ENCODE measurements at regions not wholly inside any gene's neighbourhood (a gene's known extent, or its start where the extent isn't known, plus 50 kb on each side); places are given as distances from the start of the nearest gene placed in this dataset.

DNA sequence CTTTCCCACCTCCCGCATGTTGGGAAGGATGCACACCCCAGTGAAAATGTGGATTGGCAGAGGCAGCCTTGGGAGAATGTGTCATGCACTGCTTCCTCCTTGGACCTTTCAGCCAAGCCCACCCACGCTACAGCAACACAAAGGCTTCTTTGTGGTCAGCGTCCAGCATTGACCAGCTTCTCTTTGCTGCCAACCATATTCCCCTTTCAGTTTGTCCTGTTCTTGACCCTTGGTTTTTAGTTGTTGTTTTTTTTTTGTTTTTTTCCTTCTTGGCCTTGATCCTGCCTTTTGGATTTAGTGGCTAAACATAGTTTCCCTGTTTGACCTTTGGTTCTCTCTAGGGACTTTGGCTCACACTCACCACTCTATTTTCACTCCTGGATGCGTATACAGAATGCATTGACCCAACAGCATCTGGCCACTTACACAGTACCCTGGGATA is 573.6 kb downstream of the INSC start:
- Histone ChIP-seq H3K36me3 (ENCODE audit: insufficient read depth, low read length) (no peaks in the 10 kb centered on the region), H3K9me3 (ENCODE audit: low read length) (no peaks in the 10 kb centered on the region), H3K79me2 (ENCODE audit: low read length) (no peaks in the 10 kb centered on the region), H3K9me2 (replicated peaks; ENCODE audit: insufficient read depth, low read length) (no peaks in the 10 kb centered on the region), H3K4me1 (ENCODE audit: low read length) (no peaks in the 10 kb centered on the region), H3K27me3 (ENCODE audit: low read length) (no peaks in the 10 kb centered on the region), H3K4me2 (ENCODE audit: low read depth, low read length, poor library complexity, severe bottlenecking) (no peak overlapping the region), H4K20me1 (ENCODE audit: insufficient read depth, low read depth, low read length) (no peaks in the 10 kb centered on the region), H3K9ac (ENCODE audit: low read length) (no peak overlapping the region), H2AFZ (ENCODE audit: low read length) (no peak overlapping the region), H3K27ac (ENCODE audit: low read length) (no peak overlapping the region), H3K4me3 (ENCODE audit: low read length) (no peak overlapping the region)
- DNase-seq = no peak

DNA sequence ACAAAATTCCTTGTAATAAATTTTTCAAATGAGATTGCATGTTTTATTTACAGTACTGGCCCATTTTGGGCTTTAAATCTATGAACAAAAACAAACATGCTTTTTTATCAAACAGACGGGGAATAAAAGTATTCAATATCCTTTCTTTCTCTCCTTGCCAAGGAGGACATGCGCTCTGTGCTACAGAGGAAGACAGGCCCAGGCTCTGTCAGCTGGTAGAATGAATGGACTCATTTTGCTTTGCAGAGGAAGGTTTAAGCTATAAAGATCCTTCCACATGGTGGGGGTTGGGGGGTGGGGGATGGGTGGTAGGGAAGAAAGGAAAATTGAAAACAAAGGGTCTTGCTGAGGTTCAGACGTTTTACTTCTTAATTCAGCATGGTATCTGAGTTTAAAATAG is 575.6 kb downstream of the INSC start:
- Histone ChIP-seq H3K4me1 (ENCODE audit: low read length) (no peaks in the 10 kb centered on the region), H3K4me3 (ENCODE audit: low read length) (no peak overlapping the region), H3K9me3 (ENCODE audit: low read length) (no peaks in the 10 kb centered on the region), H3K27ac (ENCODE audit: low read length) (no peak overlapping the region), H3K79me2 (ENCODE audit: low read length) (no peaks in the 10 kb centered on the region), H3K36me3 (ENCODE audit: insufficient read depth, low read length) (no peaks in the 10 kb centered on the region), H2AFZ (ENCODE audit: low read length) (no peak overlapping the region), H3K27me3 (ENCODE audit: low read length) (no peaks in the 10 kb centered on the region), H3K9ac (ENCODE audit: low read length) (no peak overlapping the region), H3K9me2 (replicated peaks; ENCODE audit: insufficient read depth, low read length) (no peaks in the 10 kb centered on the region), H3K4me2 (ENCODE audit: low read depth, low read length, poor library complexity, severe bottlenecking) (no peak overlapping the region), H4K20me1 (ENCODE audit: insufficient read depth, low read depth, low read length) (no peaks in the 10 kb centered on the region)
- DNase-seq = no peak

DNA sequence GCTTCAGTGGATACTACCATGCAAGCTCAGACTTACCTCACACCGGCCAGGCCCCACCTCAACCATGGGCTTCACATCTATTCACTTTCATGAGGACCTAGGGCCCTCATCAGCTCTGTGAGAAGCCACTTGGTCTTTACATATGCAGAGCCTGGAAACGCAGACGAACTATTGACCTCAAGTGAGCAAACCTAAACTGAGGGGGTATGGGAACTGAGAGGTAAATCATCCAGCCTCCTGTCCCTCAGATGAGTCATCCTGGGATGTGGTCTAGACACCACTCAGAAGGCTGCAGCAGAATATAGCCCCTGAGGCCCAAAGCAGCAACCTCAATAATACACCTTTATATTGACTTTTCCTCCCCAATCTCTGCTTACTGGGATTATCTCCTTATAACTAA is 578.0 kb downstream of the INSC start:
- H3K79me2 ChIP-seq (ENCODE audit: low read length) = no peaks in the 10 kb centered on the region
- no peaks in the 10 kb centered on the region for H4K20me1 ChIP-seq (ENCODE audit: insufficient read depth, low read depth, low read length)
- DNase-seq = no peak
- H3K4me2 ChIP-seq (ENCODE audit: low read depth, low read length, poor library complexity, severe bottlenecking) = no peak overlapping the region
- H3K27me3 ChIP-seq (ENCODE audit: low read length) = no peaks in the 10 kb centered on the region
- H2AFZ ChIP-seq (ENCODE audit: low read length) = no peak overlapping the region
- H3K9me2 ChIP-seq (replicated peaks; ENCODE audit: insufficient read depth, low read length) = no peaks in the 10 kb centered on the region
- no peak overlapping the region for H3K27ac ChIP-seq (ENCODE audit: low read length)
- H3K9ac ChIP-seq (ENCODE audit: low read length) = no peak overlapping the region
- no peaks in the 10 kb centered on the region for H3K36me3 ChIP-seq (ENCODE audit: insufficient read depth, low read length)
- no peaks in the 10 kb centered on the region for H3K9me3 ChIP-seq (ENCODE audit: low read length)
- no peaks in the 10 kb centered on the region for H3K4me1 ChIP-seq (ENCODE audit: low read length)
- no peak overlapping the region for H3K4me3 ChIP-seq (ENCODE audit: low read length)

DNA sequence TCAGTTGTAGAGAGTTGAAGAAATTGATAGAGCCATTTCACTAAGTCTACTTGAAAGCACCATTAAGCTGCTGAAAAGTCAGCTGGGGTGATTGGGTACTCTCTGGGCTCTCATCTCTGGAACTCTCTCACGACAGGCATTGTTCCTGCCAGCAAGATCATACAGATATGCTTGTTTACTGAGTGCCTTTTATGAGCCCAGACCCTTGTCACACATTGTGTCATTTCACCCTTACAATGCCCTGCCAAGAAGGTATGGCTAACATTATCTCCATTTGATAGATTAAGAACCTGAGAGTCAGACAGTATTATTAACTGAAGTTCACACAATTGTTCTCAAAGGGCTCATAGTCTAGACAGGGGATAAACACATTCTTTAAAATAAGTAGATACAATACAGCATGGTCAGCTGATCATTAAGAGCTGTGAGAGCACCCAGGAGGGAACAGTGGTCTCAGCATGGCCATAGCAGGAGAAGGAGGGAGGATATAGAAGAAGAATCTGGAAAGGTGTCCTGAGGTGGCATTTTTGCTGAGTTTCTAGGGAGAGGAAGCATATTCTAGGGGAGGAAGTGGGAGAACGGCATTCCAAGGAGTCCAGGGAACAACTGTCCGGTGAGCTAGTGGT is 580.5 kb downstream of the INSC start:
- no peak overlapping the region for H3K27ac ChIP-seq (ENCODE audit: low read length)
- H3K36me3 ChIP-seq (ENCODE audit: insufficient read depth, low read length) = no peaks in the 10 kb centered on the region
- no peak overlapping the region for H2AFZ ChIP-seq (ENCODE audit: low read length)
- H3K9me3 ChIP-seq (ENCODE audit: low read length) = no peaks in the 10 kb centered on the region
- no peaks in the 10 kb centered on the region for H3K79me2 ChIP-seq (ENCODE audit: low read length)
- H3K27me3 ChIP-seq (ENCODE audit: low read length) = no peaks in the 10 kb centered on the region
- H4K20me1 ChIP-seq (ENCODE audit: insufficient read depth, low read depth, low read length) = no peaks in the 10 kb centered on the region
- H3K9ac ChIP-seq (ENCODE audit: low read length) = no peak overlapping the region
- no peaks in the 10 kb centered on the region for H3K4me1 ChIP-seq (ENCODE audit: low read length)
- no peak overlapping the region for H3K4me3 ChIP-seq (ENCODE audit: low read length)
- H3K4me2 ChIP-seq (ENCODE audit: low read depth, low read length, poor library complexity, severe bottlenecking) = no peak overlapping the region
- no peaks in the 10 kb centered on the region for H3K9me2 ChIP-seq (replicated peaks; ENCODE audit: insufficient read depth, low read length)
- no peak for DNase-seq

DNA sequence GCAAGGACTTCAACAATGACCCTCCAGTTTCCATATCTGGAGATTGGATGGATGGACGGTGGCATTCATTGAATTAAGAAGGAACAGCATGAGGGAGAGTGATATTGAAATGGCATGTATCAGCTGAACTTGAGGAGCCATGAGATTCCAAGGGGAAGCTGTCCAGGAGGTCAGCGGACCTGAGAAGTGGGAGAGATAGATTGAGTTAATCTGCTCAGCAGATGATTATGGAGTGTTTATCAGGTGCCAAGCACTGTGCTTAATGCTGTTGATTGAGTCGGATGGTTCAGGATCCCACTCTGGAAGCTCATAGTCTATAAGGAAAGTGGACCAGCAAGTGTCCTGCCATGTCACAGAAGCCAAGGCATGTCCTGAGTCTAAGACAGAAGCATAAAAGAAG is 581.3 kb downstream of the INSC start:
- no peaks in the 10 kb centered on the region for H3K36me3 ChIP-seq (ENCODE audit: insufficient read depth, low read length)
- H3K9ac ChIP-seq (ENCODE audit: low read length) = no peak overlapping the region
- H3K79me2 ChIP-seq (ENCODE audit: low read length) = no peaks in the 10 kb centered on the region
- H3K4me3 ChIP-seq (ENCODE audit: low read length) = no peak overlapping the region
- H2AFZ ChIP-seq (ENCODE audit: low read length) = no peak overlapping the region
- no peak overlapping the region for H3K4me2 ChIP-seq (ENCODE audit: low read depth, low read length, poor library complexity, severe bottlenecking)
- no peaks in the 10 kb centered on the region for H3K9me3 ChIP-seq (ENCODE audit: low read length)
- H3K4me1 ChIP-seq (ENCODE audit: low read length) = no peaks in the 10 kb centered on the region
- no peaks in the 10 kb centered on the region for H4K20me1 ChIP-seq (ENCODE audit: insufficient read depth, low read depth, low read length)
- no peaks in the 10 kb centered on the region for H3K9me2 ChIP-seq (replicated peaks; ENCODE audit: insufficient read depth, low read length)
- no peak overlapping the region for H3K27ac ChIP-seq (ENCODE audit: low read length)
- no peaks in the 10 kb centered on the region for H3K27me3 ChIP-seq (ENCODE audit: low read length)
- DNase-seq = no peak

DNA sequence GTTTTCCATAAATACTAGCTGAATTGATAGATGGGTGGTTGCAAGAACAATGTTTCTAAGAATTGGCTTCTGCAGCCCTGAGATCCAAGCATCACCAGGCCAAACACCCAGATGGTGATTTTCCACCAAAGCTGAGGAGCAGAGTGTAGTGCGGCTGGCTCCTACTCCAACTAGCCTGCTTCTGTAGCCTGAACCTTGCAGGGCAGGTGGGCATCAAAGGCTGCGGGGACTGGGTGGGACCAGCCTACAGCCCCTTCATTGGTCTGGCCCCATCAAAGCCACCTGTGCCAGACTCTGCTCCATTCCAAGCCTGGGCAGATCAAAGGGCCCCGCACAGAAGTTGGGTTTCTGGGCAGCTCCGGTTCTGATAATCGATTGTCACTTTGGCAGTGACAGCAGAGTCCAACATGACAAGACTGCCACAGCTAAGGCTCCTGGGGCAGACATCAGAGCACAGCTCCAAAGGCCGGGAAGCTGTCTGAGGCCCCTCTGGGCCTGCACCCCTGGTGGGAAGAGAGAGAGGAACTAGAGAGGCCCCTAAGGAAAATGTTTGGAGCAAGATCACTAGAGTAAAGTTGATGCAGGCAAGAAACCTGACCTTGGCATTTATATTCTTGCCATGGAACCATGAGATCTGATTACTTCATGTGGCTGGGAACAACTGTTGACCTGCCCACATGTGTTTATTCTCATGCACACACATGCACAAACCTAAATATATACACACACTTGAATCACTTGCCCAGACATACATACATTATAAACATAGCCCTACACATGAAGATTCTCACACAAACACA is 582.9 kb downstream of the INSC start:
- H3K9me3 ChIP-seq (ENCODE audit: low read length) = no peaks in the 10 kb centered on the region
- no peaks in the 10 kb centered on the region for H3K79me2 ChIP-seq (ENCODE audit: low read length)
- no peaks in the 10 kb centered on the region for H3K36me3 ChIP-seq (ENCODE audit: insufficient read depth, low read length)
- H3K9me2 ChIP-seq (replicated peaks; ENCODE audit: insufficient read depth, low read length) = no peaks in the 10 kb centered on the region
- H3K4me1 ChIP-seq (ENCODE audit: low read length) = no peaks in the 10 kb centered on the region
- DNase-seq = no peak
- no peak overlapping the region for H3K9ac ChIP-seq (ENCODE audit: low read length)
- no peak overlapping the region for H2AFZ ChIP-seq (ENCODE audit: low read length)
- H3K4me3 ChIP-seq (ENCODE audit: low read length) = no peak overlapping the region
- H3K27ac ChIP-seq (ENCODE audit: low read length) = no peak overlapping the region
- H3K27me3 ChIP-seq (ENCODE audit: low read length) = no peaks in the 10 kb centered on the region
- H3K4me2 ChIP-seq (ENCODE audit: low read depth, low read length, poor library complexity, severe bottlenecking) = no peak overlapping the region
- H4K20me1 ChIP-seq (ENCODE audit: insufficient read depth, low read depth, low read length) = no peaks in the 10 kb centered on the region

DNA sequence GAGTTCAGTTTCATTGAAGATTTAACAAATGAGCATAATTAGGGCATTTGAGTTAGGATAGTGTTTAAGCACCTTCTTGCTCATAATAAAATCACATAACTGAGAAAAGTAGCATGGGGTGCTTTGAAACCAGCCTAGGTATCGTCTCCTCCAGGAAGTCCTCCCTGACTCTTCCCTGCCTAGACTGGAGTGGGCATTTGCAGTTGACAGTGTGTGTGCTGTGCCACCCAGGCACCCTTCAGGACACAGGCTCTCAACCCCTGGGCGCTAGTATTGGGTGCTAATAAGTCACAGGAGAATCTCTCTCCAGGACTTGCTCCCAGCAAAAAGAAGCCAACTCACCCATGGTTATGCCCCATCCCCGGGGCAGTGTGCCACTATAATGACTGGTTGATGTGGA is 584.1 kb downstream of the INSC start:
- Histone ChIP-seq H3K4me2 (ENCODE audit: low read depth, low read length, poor library complexity, severe bottlenecking) (no peak overlapping the region), H3K36me3 (ENCODE audit: insufficient read depth, low read length) (no peaks in the 10 kb centered on the region), H3K27me3 (ENCODE audit: low read length) (no peaks in the 10 kb centered on the region), H3K9ac (ENCODE audit: low read length) (no peak overlapping the region), H3K4me3 (ENCODE audit: low read length) (no peak overlapping the region), H3K9me3 (ENCODE audit: low read length) (no peaks in the 10 kb centered on the region), H3K4me1 (ENCODE audit: low read length) (no peaks in the 10 kb centered on the region), H3K9me2 (replicated peaks; ENCODE audit: insufficient read depth, low read length) (no peaks in the 10 kb centered on the region), H3K79me2 (ENCODE audit: low read length) (no peaks in the 10 kb centered on the region), H2AFZ (ENCODE audit: low read length) (no peak overlapping the region), H3K27ac (ENCODE audit: low read length) (no peak overlapping the region), H4K20me1 (ENCODE audit: insufficient read depth, low read depth, low read length) (no peaks in the 10 kb centered on the region)
- no peak for DNase-seq

DNA sequence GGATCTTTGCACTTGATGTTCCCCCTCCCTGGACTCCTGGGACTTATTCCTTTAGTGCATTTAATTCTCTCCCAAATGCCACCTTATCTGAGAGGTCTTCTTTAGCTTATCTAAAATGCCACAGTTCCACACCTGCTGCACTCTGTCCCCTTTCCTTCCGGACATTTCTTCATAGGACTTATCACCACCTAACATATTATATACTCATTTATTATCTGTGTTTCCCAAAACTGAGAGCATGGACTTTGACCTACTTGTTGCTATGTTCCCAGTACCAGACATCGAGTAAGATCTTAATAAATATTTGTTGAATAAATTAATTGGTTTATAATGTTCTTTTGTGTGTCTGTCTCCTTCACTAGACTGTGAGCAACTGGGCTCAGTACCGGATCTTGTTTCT is 585.3 kb downstream of the INSC start:
- H3K27me3 ChIP-seq (ENCODE audit: low read length) = no peaks in the 10 kb centered on the region
- no peak overlapping the region for H3K9ac ChIP-seq (ENCODE audit: low read length)
- H2AFZ ChIP-seq (ENCODE audit: low read length) = no peak overlapping the region
- no peak overlapping the region for H3K27ac ChIP-seq (ENCODE audit: low read length)
- no peak overlapping the region for H3K4me2 ChIP-seq (ENCODE audit: low read depth, low read length, poor library complexity, severe bottlenecking)
- no peak overlapping the region for H3K4me3 ChIP-seq (ENCODE audit: low read length)
- no peaks in the 10 kb centered on the region for H3K36me3 ChIP-seq (ENCODE audit: insufficient read depth, low read length)
- no peaks in the 10 kb centered on the region for H3K9me3 ChIP-seq (ENCODE audit: low read length)
- no peaks in the 10 kb centered on the region for H3K9me2 ChIP-seq (replicated peaks; ENCODE audit: insufficient read depth, low read length)
- no peaks in the 10 kb centered on the region for H3K4me1 ChIP-seq (ENCODE audit: low read length)
- no peak for DNase-seq
- H4K20me1 ChIP-seq (ENCODE audit: insufficient read depth, low read depth, low read length) = no peaks in the 10 kb centered on the region
- H3K79me2 ChIP-seq (ENCODE audit: low read length) = no peaks in the 10 kb centered on the region
